GM23338 (cell line): ENCODE measurements at regions not wholly inside any gene's neighbourhood (a gene's known extent, or its start where the extent isn't known, plus 50 kb on each side); places are given as distances from the start of the nearest gene placed in this dataset.

ENCODE experiments used
- CREB1 ChIP-seq: fragments of 250-450 bp; sonication (Bioruptor Pico); IDR thresholded peaks from 2 replicates; pipeline ENCODE4 v1.5.0; 2020; ENCODE audit warnings: low read depth, mild to moderate bottlenecking, moderate library complexity
- EZH2 ChIP-seq: fragments of 200-600 bp; sonication (generic); IDR thresholded peaks from one replicate; pipeline ENCODE4 v1.8.0; 2017; ENCODE audit warnings: antibody characterized with exemption, mild to moderate bottlenecking, low read depth; ENCODE audit not compliant: unreplicated experiment
- EZH2phosphoT487 ChIP-seq: fragments of 200-600 bp; sonication (generic); IDR thresholded peaks from one replicate; pipeline ENCODE4 v1.8.1; 2018; ENCODE audit warnings: antibody characterized with exemption; ENCODE audit not compliant: unreplicated experiment
- JUNB ChIP-seq: IDR thresholded peaks from one replicate; pipeline ENCODE4 v1.6.1; 2016; ENCODE audit warnings: antibody characterized with exemption; ENCODE audit not compliant: unreplicated experiment
- NANOG ChIP-seq: IDR thresholded peaks from 2 replicates; pipeline ENCODE4 v1.6.1; 2016; ENCODE audit warnings: antibody characterized with exemption, borderline replicate concordance
- POLR2AphosphoS5 ChIP-seq: IDR thresholded peaks from 2 replicates; pipeline ENCODE4 v1.6.1; 2016; ENCODE audit warnings: antibody characterized with exemption, low read depth
- REST ChIP-seq: IDR thresholded peaks from one replicate; pipeline ENCODE4 v1.6.1; 2018; ENCODE audit warnings: antibody characterized with exemption; ENCODE audit not compliant: unreplicated experiment
- STAT1 ChIP-seq: IDR thresholded peaks from one replicate; pipeline ENCODE4 v1.6.1; 2016; ENCODE audit warnings: antibody characterized with exemption; ENCODE audit not compliant: unreplicated experiment
- ZNF114 ChIP-seq: fragments of 250-450 bp; sonication (Bioruptor Pico); IDR thresholded peaks from 2 replicates; pipeline ENCODE4 v1.5.0; 2020; ENCODE audit warnings: mild to moderate bottlenecking, moderate library complexity
- TF ChIP-seq, protein P1 (sequence below), 2 experiments: fragments of 200-600 bp in 1 of 2; sonication (generic) in 1 of 2; conservative IDR thresholded peaks; 2 replicates each; pipeline versions ENCODE4 v1.5.1 to v1.6.1; 2016 to 2017; ENCODE audit warnings: antibody characterized with exemption in 2 of 2, low read depth in 2 of 2, mild to moderate bottlenecking in 2 of 2, moderate library complexity in 1 of 2
- TF ChIP-seq, protein P2 (sequence below): IDR thresholded peaks from 2 replicates; pipeline ENCODE4 v1.6.1; 2016; ENCODE audit warnings: antibody characterized with exemption

DNA sequence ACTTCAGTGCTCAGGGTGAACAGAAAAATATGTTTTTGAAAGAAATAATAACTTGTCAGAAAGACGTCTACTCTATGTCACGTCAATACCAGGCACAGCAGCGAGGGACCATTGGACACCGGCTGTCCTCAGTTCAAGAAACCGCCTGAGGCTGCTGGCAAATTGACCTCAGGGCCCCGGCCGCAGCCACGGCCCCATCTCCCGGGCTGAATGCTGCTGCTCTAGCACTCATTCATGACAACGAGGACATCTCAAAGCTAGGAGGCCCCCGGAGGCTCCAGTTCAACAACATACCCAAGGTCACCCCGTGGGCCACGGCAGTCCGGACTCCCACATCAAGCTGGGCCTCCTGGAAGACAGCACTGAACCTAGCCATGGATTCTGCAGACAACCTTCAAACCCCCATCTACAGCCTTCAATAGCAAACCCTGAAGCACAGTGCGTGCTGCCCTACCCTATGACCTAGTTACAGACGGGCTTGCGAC is 204.0 kb upstream of the NSMCE3 start:
- no peak for TF ChIP-seq EZH2
- no peak for TF ChIP-seq POLR2AphosphoS5
- TF ChIP-seq, protein P1, sequence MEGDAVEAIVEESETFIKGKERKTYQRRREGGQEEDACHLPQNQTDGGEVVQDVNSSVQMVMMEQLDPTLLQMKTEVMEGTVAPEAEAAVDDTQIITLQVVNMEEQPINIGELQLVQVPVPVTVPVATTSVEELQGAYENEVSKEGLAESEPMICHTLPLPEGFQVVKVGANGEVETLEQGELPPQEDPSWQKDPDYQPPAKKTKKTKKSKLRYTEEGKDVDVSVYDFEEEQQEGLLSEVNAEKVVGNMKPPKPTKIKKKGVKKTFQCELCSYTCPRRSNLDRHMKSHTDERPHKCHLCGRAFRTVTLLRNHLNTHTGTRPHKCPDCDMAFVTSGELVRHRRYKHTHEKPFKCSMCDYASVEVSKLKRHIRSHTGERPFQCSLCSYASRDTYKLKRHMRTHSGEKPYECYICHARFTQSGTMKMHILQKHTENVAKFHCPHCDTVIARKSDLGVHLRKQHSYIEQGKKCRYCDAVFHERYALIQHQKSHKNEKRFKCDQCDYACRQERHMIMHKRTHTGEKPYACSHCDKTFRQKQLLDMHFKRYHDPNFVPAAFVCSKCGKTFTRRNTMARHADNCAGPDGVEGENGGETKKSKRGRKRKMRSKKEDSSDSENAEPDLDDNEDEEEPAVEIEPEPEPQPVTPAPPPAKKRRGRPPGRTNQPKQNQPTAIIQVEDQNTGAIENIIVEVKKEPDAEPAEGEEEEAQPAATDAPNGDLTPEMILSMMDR (conservative IDR thresholded peaks at IDR 0.05; ENCODE audit: low read depth in 2 of 2) = no peak
- TF ChIP-seq EZH2phosphoT487 = no peak
- no peak for TF ChIP-seq JUNB
- TF ChIP-seq, protein P2, sequence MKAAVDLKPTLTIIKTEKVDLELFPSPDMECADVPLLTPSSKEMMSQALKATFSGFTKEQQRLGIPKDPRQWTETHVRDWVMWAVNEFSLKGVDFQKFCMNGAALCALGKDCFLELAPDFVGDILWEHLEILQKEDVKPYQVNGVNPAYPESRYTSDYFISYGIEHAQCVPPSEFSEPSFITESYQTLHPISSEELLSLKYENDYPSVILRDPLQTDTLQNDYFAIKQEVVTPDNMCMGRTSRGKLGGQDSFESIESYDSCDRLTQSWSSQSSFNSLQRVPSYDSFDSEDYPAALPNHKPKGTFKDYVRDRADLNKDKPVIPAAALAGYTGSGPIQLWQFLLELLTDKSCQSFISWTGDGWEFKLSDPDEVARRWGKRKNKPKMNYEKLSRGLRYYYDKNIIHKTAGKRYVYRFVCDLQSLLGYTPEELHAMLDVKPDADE = no peak
- TF ChIP-seq REST = no peak
- TF ChIP-seq CREB1 (CRISPR knock-in tag) = no peak
- TF ChIP-seq STAT1 = no peak
- TF ChIP-seq NANOG = no peak
- no peak for TF ChIP-seq ZNF114
